HepG2 (cell line): ENCODE measurements at regions not wholly inside any gene's neighbourhood (a gene's known extent, or its start where the extent isn't known, plus 50 kb on each side); places are given as distances from the start of the nearest gene placed in this dataset.

ENCODE experiments used
- HOXA3 ChIP-seq: sonication (generic); formaldehyde crosslinking; IDR thresholded peaks from 2 replicates; pipeline ENCODE4 v1.5.0; 2020; ENCODE audit warnings: missing genetic modification reagents
- KIAA2018 ChIP-seq: sonication (generic); formaldehyde crosslinking; IDR thresholded peaks from 2 replicates; pipeline ENCODE4 v1.5.0; 2020; ENCODE audit warnings: mild to moderate bottlenecking, missing genetic modification reagents, borderline replicate concordance
- PITX1 ChIP-seq: sonication (generic); formaldehyde crosslinking; IDR thresholded peaks from 2 replicates; pipeline ENCODE4 v1.5.1; 2020; ENCODE audit warnings: mild to moderate bottlenecking, missing genetic modification reagents
- ZMAT3 ChIP-seq: sonication (generic); formaldehyde crosslinking; conservative IDR thresholded peaks from 2 replicates; pipeline ENCODE4 v1.7.0; 2021; ENCODE audit warnings: missing genetic modification reagents
- ZNF318 ChIP-seq: sonication (generic); formaldehyde crosslinking; IDR thresholded peaks from 2 replicates; pipeline ENCODE4 v1.4.0; 2020; ENCODE audit warnings: mild to moderate bottlenecking, missing genetic modification reagents

- TF ChIP-seq KIAA2018 (CRISPR knock-in tag), result no peak
- TF ChIP-seq ZNF318, result no peak
- TF ChIP-seq ZMAT3 (CRISPR knock-in tag), result no peak
- no peak for TF ChIP-seq PITX1 (CRISPR knock-in tag)
- no peak for TF ChIP-seq HOXA3
Observed at GRCh38 chr4:14323191-14323590, 679.1 kb upstream of the CPEB2 start (continued).
